Renal cortical epithelial cell (primary cell): ENCODE measurements at regions not wholly inside any gene's neighbourhood (a gene's known extent, or its start where the extent isn't known, plus 50 kb on each side); places are given as distances from the start of the nearest gene placed in this dataset.
A peak's percentile ranks its signal among the peaks of the same experiment; 100 is the strongest.

Source experiments
- DNase-seq: peaks from one replicate; pipeline ENCODE4 v3.0.0-alpha.2; 2011; ENCODE audit warnings: low read depth

DNA sequence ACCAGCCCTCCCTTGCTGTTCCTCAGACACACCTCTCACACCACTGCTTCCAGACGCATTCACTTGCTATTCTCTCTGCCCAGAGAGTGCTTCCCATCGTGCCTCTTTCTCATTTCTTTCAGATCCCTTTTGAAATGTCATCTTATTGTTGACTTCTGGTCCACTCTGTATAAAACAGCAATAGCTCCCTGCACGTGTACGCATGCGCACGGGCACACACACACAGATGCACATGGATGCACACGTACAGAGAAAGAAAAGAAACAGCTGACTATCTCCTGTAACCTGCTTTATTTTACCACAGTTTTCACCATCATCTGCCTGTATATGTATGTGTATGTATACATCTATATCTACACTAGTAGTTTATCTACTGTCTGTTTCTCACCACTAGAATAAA, 285.9 kb upstream of the NR5A2 start:
- no peak for DNase-seq

DNA sequence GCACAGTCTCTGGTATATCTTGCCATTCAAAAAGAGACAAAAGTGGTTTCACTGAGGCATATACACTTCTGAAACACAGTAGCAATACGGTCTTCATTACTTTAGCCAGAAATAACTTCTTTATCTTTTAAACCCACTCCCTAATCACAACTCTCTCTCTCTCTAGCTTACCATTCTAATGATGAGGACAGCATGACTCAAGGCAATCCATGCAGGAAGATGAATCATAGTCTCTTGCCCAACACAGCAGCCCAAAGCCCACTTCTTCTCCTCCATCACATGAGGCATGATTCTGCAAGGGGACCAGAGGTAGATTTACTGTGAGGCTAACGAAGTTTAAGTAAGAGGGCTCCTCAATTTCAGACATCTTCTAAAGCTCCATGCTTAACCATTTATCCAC, 285.0 kb upstream of the NR5A2 start:
- DNase-seq = peak; percentile 95

DNA sequence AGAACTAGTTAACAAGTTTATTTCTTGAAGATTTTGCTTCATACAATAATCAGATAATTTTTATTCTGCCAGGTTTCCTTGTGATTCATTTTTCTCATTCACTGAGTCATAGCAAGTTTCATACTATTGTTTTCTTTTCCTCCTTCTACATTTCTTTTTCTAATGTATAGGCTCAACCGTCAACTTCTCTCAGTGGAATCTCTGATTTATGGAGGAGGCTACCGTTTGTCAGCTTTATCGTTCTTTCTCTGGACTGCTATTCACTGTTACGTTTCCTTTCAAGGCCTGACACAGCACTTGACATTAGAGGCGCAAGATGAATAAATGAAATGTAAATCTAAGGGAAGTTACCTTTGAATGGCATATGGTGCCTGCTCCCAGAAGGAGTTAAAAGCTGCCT, 284.3 kb upstream of the NR5A2 start:
- DNase-seq = no peak

DNA sequence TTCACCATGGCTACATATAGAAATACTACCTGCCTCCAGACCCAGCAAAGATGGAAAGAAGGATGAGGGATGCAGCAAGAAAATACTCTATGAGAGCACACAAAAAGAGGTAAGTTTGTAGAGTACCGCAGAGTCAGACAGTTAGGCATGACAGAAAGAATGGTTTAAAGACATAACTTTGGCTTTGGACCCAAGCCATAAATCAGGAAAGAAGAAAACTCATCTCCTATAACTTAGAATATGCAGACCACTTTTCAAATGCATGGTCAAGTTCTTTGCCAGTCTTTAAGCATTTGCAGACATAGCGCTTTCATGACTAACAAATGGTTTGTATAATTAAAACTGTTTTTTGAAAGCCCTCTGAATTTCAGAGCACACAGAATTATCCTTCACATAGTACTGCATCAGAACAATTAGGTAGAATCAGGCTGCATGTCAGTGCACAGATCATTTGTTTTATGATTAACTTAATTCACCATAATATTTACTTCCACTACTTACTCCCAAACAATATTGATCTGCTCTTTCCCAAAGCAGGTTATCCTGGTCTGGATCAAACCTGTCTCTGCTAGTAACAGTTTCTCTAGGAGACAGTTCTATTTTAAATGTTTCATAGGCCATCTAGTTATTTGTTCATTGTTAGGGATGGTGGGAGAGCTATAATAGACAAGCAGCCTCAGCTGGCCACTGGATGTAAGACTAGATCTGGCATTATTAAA, 280.7 kb upstream of the NR5A2 start:
- no peak for DNase-seq

DNA sequence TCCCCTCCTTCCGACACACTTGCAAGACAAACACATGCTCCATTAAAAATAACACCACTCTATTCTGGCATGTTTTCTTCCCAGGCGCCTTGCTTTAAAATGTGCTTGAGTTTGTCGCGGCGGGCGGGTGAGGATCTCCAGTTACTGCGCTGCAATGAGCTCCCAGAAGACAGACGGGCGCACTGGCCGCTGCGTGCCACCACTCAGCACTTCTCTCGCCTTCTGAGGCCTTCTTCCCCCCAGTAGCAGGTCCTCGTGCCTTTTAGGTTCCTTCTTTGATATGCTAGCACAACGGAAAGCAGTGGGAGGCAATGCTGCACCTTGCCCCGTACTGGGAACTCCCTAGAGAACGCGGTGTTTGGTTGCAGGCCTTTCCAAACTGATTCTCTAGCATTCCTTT, 279.5 kb upstream of the NR5A2 start:
- DNase-seq = no peak

DNA sequence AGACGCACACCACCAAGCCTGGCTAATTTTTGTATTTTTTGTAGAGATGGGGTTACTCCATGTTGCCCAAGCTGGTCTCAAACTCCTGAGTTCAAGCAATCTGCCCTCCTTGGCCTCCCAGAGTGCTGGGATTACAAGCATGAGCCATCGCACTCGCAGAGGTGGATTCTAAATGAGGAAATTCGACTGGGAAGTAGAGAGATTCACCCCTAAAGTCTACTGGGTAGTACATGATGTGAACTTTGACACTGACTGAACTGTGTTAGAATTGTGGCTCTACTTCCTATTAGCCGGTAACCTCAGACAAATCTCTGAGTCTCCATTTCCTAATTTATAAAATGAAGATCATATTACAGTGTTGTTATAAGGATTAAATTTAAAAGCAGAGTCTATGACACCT, 276.0 kb upstream of the NR5A2 start:
- DNase-seq = no peak

DNA sequence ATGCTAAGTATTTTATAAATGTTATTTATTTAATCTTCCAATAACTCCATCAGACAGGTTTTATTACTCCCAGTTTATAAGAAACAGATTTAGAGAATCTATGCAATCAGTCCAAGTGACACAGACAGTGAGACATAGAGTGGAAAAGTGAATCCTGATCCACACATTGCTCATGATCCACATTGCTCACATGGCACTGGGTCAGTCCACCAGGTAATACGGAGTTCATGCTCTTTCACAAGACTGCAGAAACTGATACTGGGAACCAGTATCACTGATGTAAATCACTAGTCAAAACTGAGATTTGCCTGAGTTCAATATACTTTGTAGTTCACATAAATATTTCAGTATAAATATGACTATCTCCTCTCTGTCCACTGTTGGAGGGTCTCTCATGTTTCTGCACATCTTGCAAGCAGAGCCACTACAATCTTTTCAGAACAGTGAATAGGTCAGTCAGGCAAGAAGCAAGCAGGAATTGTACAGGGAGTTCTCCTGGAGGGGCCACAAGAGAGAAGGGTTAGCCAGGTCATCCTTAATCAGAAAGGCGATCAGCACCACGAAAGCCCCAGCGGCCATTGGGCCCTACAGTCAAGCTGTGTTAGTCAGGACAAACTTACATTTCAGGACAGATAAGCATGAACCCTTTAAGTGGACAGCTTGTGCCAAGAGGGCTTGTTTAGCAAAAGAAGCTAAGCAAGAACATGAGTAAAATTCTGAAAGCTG, 275.4 kb upstream of the NR5A2 start:
- DNase-seq = no peak

DNA sequence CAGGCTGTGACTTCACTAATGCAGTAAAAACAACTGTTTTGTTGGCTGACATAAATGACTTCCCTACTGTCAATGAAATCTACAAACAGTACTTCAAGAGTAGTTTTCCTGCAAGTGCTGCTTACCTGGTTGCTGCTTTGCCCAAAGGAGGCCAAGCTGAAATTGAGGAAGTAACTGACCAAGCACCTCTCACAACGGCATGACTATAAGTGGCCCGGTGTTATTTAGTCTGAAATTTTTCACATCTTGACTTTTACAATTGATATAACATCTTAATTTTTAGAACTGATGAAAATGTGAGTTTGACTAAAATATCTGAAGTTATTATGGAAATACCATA, 274.9 kb upstream of the NR5A2 start:
- no peak for DNase-seq

DNA sequence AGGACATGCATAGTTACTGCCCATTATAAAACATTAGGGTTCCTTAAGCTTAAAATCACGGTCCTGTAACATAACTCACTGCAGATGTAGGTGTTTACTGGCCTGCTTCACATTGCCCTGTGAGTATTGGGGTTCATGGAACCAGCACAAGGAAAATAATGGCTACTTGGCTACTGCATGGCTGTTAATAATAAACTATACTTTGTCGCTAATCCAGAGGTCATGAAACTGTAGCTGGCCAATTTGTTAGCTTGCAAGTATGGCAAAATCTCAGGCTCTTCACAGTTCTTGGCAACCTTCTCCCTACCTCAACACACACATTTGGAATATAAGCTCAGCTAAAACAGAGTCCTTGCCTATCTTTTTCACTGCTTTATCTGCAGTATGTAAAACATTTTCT, 274.0 kb upstream of the NR5A2 start:
- no peak for DNase-seq

DNA sequence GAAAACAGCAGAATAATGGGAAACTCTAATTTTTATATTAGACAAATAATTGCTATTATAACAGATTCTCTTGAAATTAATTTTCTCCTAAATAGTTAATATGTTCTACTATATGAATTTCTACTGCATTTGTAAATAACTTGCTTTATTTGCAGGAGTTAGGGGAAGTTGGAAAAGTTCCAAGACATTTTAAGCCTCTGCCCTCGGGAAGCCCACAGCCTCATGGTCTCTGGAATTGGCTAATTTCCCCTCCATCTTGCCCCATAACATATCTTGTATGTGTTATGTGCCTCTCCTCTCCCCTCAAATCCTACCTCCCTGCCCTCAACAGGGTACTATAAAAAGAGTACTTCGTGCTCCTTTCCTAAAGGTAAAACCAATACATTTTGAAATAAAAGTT, 271.4 kb upstream of the NR5A2 start:
- no peak for DNase-seq

DNA sequence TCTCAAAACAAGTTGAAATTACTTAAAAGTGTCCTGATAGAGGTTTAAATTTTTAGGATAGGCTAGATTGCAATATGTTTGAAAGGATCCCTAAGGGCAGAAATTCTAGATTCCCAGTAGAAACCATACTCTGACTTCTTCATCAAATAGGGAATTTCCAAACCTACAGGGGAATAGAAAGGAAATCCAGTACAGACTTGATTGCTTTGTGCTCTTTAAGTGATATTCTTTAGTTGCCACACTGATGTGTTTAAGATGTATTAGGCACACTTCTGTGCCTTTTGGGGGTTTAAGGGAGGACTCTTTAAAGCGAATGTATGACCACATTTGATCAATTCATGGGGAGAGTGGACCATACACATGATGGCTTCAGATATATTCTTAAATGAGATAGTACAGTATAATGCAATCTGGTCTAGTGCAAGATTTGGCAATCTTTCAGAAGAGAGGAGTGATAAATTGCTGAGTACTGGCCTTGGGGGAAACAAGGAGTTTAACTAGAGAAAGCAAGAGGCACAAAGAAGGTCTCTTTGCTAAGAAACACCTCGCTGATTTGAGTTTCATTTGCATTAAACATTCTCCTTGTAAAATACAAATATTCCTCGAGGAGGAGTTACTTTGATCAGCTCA, 268.8 kb upstream of the NR5A2 start:
- peak; percentile 30 for DNase-seq

DNA sequence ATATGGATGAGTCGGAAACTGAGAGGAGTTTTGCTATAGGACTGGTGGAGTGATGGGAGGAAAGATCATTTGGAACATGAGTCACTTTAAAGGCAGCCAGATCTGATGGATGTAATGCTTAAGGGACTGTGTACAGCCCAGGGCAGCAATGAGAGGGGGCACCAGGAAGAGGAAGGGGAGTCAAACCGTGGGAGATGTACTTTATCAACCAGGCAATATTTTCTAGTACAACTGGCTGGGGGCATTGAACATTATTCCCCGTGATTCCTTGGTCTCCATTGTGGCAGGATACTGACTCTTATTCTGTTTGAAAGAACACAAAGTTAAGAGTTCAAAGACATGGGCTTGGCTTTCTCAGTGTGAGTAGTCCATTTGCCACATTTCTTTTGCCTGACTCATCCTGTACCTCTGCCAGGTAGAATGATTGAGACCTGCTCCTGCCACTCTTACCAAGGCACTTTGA, 268.2 kb upstream of the NR5A2 start:
- peak; percentile 87 for DNase-seq

DNA sequence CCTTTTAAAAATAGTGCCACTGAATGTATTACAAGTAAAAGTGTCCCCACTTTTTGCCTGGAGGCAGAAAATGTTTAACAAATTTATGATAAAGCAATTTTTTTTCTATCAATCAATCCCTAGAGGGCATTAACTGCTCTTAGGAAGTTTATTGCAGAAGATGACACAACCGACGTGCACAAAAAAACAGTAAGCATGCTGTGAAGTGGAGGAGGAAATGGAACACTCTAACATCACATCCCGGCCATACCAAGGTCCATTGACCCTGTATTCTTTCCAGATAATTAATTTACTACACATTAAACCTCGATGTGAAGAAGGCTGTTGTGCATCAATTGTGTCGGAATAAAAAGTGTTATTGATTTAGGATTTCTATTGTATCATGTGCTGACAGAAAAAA, 264.9 kb upstream of the NR5A2 start:
- peak; percentile 32 for DNase-seq

DNA sequence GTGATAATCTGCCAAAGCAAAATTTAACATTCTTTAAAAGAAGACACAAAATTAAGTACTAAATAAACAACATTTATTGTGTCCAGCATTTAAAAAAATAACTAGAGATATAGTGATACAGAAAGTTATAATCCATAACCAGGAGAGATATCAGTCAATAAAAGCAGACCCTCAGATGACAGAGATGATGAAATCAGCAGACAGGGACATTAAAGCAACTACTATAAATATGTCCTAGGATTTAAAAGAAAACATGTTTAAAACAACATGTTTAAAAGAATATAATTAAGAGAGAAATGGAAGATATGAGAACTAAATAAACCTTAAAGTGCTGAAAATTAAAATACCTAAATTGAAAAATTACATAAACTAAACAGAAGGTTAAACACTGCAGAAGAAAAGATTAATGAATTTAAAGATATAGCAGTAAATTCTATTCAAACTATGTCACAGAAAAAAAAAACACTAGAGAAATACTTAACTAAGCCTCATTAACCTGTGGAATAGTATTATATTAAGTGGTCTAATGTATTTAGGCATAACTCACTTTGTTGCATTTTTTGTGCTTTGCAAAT, 261.2 kb upstream of the NR5A2 start:
- DNase-seq = no peak

DNA sequence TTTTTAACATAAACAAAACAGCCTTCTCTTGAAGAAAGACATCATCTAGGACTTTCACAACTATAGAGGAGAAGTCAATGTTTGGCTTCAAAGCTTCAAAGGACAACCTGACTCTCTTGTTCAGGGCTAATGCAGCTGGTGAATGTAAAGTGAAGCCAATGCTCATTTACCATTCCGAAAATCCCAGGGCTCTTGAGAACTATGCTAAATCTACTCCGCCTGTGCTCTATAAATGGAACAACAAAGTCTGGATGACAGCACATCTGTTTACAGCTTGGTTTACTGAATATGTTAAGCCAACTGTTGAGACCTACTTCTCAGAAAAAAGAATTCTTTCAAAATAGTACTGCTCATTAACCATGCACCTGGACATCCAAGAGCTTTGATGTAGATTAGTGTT, 259.8 kb upstream of the NR5A2 start:
- no peak for DNase-seq

DNA sequence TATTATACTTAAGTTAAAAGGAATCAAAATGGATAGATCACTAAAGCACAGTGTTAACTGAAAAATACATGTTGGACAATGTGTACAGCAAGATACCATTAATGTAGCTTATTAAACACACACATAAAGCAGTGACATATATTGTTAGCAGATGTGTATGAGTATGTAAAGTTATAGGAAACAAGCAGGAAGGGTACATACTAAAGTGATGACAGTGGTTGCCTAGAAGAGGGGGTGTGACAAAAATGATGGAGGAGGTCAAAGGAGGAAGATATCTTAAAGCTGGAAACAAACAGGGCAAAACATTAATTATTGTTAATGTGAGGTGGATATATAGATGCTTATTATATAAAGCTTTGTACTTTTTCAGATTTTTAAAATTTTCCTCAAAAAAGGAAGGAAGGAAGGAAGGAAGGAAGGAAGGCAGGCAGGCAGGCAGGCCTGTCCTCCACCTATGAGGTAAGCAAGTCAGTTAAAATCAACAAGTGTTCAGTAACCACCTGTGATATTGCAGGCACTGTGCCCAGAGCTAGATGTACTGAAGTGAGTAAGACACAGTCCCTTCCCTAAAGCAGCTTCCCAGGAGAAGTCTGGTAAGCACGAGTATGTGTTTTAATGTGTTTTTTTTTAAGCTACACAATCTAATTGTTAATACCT, 252.9 kb upstream of the NR5A2 start:
- DNase-seq = peak; percentile 90

DNA sequence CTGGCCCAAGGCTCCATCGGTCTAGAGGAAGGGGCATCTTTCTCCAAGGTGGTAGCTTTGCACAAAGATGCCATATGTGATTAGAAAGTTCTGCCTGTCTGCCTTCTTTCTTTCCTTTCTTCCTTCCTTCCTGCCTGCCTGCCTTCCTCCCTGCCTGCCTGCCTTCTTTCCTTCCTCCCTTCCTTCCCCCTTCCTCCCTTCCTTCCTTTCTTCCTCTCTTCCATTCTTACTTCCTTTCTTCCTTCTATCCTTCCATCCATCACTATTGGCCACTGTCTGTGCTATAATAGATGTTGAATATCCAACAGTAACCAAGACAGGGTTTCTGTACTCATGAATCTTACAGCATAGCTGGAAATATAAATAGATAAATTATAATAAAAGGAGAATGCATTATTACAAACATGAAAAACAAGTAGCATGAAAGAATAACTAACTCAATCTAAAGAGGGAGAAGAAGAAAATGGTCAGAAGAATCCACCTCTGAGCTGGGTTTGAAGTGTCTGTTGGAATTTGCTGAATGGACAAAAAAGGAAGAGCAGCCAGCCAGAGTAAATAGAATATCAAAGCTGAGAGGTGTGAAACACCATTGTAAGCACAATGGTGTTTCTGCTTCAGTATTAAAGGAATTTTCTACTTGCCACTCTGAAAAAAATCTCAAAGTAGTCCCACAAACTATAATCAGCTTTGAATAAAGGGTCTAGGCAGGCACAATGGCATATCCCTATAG, 250.6 kb upstream of the NR5A2 start:
- DNase-seq = no peak

DNA sequence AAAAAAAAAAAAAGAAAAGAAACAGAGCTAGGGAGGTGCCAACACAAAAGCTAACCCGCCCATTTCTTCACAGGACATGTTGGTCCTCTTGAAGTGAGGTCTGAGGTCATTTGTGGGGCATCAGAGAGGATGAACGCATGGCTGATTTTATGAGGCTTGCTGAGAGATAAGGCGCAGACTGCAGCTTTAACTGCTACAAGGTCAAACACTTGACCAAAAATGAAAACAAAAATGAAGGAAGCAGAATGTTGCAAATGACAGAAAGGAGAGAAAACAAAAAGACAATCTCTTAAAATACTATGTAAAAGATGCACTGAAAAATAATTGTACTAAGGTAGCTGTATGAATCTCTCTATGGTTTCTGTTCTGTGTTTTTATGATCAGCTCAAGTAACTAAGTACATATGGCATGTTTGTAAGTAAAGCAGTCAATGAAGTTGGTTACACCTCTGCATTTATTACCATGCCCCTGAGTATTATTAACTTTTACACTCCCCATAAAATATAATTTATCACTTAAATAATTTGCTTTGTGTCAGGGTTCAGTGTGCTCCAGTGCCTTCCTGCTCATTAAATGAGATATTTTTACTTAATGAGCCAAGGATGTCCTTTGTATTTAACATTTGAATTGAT, 249.1 kb upstream of the NR5A2 start:
- peak; percentile 47 for DNase-seq

DNA sequence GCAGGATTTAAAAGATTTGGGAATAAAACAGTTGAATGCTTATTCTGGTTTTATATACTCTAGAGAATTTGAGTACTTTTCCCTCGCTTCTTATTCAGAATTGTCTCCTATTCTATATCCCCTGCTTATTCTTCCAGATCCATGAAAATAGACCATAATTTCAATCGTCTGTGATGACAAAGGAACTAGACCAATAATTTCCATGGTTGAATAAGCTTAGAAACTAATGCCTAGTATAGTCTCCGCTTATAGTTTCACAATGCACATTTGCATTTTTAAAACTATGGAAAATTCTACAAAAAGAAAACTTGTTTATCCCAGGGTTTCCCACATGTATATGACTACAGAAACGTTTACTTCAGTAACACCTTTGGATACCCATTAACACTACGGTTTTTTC, 247.4 kb upstream of the NR5A2 start:
- no peak for DNase-seq

DNA sequence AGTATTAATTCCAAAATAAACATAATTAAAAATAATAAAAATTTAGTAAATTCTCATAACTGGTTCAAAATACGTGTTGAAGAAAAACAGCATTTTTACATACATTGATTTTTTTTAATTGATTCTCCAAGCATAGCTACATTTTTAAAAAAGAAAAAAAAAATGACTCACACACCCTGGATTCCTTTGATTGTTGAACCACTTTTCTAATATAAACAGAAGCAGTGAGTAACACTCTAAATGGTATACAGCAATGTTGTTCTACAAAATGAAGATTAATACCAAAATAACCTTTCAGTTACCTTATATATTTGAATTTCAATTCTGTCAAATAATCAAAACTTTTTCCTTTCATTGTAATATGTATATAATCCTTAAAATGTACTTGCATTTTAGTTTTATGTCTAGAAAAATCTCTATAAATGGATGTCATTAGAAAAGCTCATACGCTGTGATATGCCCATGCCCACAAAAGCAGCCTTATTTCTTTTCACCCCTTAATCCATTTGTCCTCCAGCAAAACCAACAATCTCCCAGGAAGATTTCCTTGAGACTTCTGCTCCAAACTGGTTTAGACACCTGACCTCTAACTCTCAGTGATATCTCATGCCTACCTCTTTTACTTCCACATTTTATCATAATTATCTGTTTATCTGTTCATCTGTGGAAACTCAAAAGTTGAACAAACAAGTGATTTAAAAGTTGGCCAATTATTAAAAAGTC, 246.4 kb upstream of the NR5A2 start:
- peak; percentile 61 for DNase-seq
